ENCODE measurements at regions not wholly inside any gene's neighbourhood (a gene's known extent, or its start where the extent isn't known, plus 50 kb on each side); places are given as distances from the start of the nearest gene placed in this dataset.

- H3K9me3 ChIP-seq = peaks cover 0 to 12% of the 10 kb centered on the region in 2 donors
- H3K4me1 ChIP-seq = no peaks in the 10 kb centered on the region
- no peak for TF ChIP-seq CTCF (IDR thresholded peaks at IDR 0.05)
- intact Hi-C loops (cut with DNase I) = no loop called here
- H3K4me3 ChIP-seq = no peak overlapping the region
- DNase-seq = peak in 1 of 4 donors; percentile 27
- no peak for ATAC-seq
- no peaks in the 10 kb centered on the region for H3K36me3 ChIP-seq
- no peak overlapping the region for H3K27ac ChIP-seq
- H3K27me3 ChIP-seq = no peaks in the 10 kb centered on the region
Observed at GRCh38 chr3:191076903-191077552, 122.0 kb upstream of the OSTN start.

- H3K4me1 ChIP-seq = no peaks in the 10 kb centered on the region
- intact Hi-C loops (cut with DNase I) = no loop called here
- TF ChIP-seq CTCF (IDR thresholded peaks at IDR 0.05) = no peak
- H3K9me3 ChIP-seq = peaks cover 0 to 12% of the 10 kb centered on the region in 2 donors
- ATAC-seq (no peak), DNase-seq (no peak)
- H3K4me3 ChIP-seq = no peak overlapping the region
- no peak overlapping the region for H3K27ac ChIP-seq
- H3K36me3 ChIP-seq = no peaks in the 10 kb centered on the region
- no peaks in the 10 kb centered on the region for H3K27me3 ChIP-seq
Observed at GRCh38 chr3:191074511-191074910, 124.5 kb upstream of the OSTN start.

GRCh38 chr3:191070762-191071403 is 128.2 kb upstream of the OSTN start:
- intact Hi-C loops (cut with DNase I) = no loop called here

GRCh38 chr3:191070201-191070600 is 128.8 kb upstream of the OSTN start:
- no peak for TF ChIP-seq CTCF (IDR thresholded peaks at IDR 0.05)
- DNase-seq (no peak), ATAC-seq (no peak)
- no peak overlapping the region for H3K4me3 ChIP-seq
- intact Hi-C loops (cut with DNase I) = no loop called here
- H3K36me3 ChIP-seq = no peaks in the 10 kb centered on the region
- H3K9me3 ChIP-seq = no peaks in the 10 kb centered on the region
- no peaks in the 10 kb centered on the region for H3K4me1 ChIP-seq
- no peak overlapping the region for H3K27ac ChIP-seq
- no peaks in the 10 kb centered on the region for H3K27me3 ChIP-seq

More at GRCh38 chr3:191070762-191071403, 128.2 kb upstream of the OSTN start:
- Histone ChIP-seq H3K36me3 (no peaks in the 10 kb centered on the region), H3K27me3 (no peaks in the 10 kb centered on the region), H3K27ac (no peak overlapping the region), H3K9me3 (no peaks in the 10 kb centered on the region), H3K4me3 (no peak overlapping the region), H3K4me1 (no peaks in the 10 kb centered on the region)
- no peak for TF ChIP-seq CTCF (IDR thresholded peaks at IDR 0.05)
- DNase-seq (no peak), ATAC-seq (no peak)

GRCh38 chr3:191068946-191069813 is 129.9 kb upstream of the OSTN start:
- no peak for TF ChIP-seq CTCF (IDR thresholded peaks at IDR 0.05)
- ATAC-seq (no peak), DNase-seq (no peak)
- Histone ChIP-seq H3K4me1 (no peaks in the 10 kb centered on the region), H3K36me3 (no peaks in the 10 kb centered on the region), H3K9me3 (no peaks in the 10 kb centered on the region), H3K27ac (no peak overlapping the region), H3K4me3 (no peak overlapping the region), H3K27me3 (no peaks in the 10 kb centered on the region)
- intact Hi-C loops (cut with DNase I) = no loop called here
